ENCODE measurements at regions not wholly inside any gene's neighbourhood (a gene's known extent, or its start where the extent isn't known, plus 50 kb on each side); places are given as distances from the start of the nearest gene placed in this dataset.

DNA sequence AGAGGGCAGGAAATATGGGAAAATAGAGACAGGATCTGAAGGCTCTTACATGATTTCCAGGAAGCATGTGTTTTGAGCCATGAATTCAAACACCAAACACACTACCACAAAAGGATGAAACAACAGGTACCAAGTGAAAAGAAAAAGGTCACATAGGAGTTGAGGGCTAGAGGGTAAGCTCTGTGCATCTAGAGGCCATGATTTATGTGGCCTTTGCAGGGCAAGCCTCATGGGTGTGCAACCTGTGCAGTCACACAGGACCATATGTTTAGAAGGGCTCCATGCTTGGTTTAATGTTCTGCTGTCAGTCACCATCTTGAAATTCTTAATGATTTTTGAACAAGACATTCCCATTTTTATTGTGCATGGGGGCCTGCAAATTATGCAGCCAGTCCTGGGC lies 134.5 kb upstream of the CCDC68 start:
- no peak for DNase-seq (ENCODE audit: low read depth in 4 of 4, low spot score in 3 of 4)

DNA sequence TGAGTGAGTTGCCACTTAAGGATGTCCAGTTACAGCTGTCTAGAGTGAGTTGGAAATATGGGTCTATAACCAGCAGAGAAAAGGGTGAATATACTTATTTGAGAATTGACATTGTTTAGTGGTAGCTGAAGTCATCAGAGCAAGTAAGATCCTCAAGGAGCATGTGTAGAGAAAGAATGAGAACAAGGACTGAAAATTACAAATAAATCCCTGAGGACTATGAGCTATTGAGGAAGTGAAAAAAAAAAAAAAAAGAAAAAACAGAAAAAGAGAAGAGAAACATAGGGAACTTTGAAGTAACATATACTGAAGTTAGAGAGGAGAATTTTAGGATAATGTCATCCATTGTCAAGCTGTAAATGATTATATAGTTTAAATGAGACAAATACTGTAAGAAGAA lies 134.0 kb upstream of the CCDC68 start:
- DNase-seq (ENCODE audit: low read depth in 4 of 4, low spot score in 3 of 4): no peak

DNA sequence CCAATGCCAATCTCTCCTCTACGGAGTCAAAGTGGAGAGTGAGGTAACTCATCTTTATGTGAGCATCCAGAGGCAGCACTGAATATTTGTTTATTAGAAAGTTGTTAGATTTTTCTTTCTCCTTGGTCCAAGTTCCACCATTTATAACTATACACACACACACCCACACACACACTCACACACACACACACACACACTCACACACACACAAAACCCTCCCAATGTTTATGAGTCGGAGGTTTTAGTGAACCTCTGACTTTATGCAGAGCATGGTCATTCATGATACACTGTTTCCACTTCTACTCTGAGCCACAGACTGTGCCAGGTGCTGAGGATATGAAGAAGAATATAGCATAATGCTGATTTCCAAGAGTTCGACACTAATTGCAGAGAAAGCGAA lies 132.9 kb upstream of the CCDC68 start:
- DNase-seq (ENCODE audit: low read depth in 4 of 4, low spot score in 3 of 4): no peak

DNA sequence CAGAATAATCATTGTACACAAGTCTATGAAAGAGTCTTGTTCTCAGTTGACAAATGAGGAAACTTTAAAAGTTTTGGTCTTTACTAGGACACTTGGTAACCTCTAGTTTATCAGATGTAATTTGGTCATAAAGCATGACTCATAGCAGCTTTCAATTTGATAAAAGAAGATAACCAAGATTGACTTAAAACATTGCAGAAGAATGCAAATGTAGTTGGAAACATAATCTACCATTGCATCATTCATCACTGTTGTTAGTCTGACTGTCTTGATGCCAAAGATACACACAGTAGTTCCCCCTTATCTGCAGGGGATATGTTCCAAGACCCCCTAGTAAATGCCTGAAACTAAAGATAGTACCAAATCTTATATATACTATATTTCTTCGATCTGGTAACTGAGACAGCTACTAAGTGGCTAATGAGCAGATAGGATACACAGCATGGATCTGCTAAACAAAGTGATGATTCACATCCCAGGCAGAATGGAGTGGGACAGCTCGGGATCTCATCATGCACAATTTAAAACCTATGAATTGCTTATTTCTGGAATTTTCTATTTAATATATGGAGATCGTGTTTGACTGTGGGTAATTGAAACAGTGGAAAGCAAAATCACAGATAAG lies 131.4 kb upstream of the CCDC68 start:
- no peak for DNase-seq (ENCODE audit: low read depth in 4 of 4, low spot score in 3 of 4)

DNA sequence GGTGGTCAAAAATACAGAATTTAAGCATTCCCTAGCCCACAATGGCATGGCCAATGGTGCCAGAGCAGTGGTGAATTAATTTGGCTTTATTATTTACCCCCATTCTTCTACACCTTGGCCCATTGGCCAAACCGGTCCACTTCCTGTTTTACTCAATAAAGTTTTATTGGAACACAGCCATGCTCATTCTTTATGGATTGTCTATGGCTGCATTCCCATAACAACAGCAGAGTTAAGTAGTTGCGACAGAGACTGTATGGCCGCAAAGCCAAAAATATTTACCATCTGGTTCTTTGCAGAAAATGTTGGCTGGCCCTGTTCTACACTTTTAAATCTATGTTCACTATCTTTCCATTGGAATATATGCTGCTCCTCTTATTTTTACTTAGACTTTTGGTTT lies 130.3 kb upstream of the CCDC68 start:
- no peak for DNase-seq (ENCODE audit: low read depth in 4 of 4, low spot score in 3 of 4)

DNA sequence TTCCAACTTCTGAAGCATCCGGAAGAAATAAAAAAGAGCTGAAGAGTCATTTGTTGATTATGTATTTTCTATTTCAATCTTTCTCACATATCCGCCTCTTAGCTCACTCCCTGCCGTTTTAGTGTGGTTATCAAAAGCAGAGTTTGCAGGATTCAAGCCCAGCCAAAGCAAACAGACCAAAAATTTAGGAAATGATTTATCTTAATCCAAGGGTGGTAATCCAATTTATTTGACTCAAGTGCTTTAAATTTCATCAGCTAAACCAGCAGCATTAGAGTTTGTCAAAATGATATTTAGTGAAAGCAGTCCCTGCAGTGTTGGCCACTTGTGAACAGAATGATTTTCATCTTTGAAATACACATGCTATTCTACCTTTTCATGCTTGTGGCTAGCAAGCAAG lies 129.3 kb upstream of the CCDC68 start:
- DNase-seq (ENCODE audit: low read depth in 4 of 4, low spot score in 3 of 4): no peak

DNA sequence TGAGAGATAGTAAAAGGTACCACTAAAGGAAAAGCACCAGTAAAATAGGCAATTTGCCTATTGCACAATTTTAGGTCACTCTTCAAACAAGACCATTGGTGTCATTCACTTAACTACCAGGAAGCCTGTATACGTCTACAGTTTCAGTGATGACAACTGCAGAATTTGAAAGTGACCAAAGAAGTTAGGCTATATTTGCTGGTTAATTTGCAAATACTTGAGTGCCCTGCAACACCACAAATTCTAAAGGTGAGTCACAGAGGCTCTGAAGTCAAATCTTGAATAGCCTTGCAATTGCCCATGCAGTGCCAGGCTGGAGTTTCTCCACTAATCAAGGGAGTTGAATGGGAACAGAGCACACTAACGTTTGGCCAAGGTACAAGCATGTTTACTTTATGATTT lies 128.7 kb upstream of the CCDC68 start:
- DNase-seq (ENCODE audit: low read depth in 4 of 4, low spot score in 3 of 4): no peak

DNA sequence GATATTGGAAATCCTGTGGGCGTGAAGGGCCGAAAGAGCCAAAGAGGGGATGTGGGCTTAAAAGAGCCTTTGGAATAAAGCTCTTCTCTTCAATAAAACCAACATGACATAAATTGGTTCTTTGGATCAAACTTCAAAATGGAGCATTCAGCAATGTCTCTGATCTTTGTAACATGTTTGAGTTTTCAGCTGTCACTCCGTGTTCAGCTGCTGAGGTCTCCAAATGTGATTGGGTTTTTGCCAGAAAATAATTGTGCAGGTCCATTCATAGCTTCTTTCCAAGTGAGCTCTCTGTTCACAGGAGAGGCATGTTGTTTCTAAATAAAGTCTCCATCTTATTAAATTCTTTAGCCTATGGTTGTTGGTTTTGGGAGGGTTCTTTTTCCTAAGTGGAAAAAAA lies 127.6 kb upstream of the CCDC68 start:
- DNase-seq (ENCODE audit: low read depth in 4 of 4, low spot score in 3 of 4): no peak

DNA sequence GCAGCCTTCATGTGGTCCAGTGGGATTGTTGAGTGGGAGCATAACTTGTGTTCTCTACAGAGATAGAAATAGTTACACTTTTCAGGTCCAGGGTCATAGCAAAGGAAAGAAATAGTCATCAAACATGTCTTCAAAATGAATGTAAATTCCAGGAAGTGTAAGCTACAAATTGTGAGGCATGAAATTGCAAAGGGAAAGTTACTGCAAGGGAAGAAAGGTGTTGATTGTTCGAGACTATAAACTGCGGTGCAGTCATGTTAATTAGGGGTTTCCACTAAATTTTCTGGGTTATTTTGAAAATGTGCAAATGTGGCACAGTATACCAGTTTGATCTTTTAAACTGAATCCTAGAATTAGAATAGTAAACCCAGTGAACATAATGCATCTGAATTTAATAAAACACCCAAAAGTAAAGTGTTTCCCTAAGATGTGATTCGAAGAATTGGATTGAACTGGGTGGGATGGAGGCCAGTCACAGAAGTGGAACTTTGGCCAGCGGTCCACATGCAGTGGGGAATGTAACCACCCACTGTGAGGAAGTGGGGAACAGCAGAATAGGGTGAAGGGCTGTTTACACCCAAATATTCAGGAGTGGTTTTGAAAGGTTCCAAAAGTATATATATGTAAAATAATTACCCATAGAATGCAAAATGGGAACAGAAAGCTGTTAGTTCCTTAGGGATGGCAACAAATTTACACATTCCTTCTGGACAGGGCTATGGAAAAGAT lies 126.5 kb upstream of the CCDC68 start:
- no peak for DNase-seq (ENCODE audit: low read depth in 4 of 4, low spot score in 3 of 4)

DNA sequence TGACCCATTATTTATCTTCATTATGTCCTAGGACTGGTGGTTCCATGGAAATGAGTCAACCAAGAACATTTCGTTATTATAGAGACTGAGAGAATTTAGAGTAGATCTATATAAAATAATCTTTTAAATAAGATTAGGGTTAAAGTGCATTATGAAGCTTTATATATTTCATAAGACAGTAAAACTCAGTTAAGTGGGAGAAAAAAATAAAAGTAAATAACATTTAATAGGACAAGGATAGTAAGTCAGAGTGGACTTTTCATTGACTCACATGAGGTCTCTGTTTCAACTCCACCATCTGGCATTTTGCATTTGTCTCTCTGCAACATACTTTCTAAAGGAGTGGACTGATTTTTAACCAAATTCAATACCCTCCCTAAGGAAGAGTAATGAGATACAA lies 125.3 kb upstream of the CCDC68 start:
- no peak for DNase-seq (ENCODE audit: low read depth in 4 of 4, low spot score in 3 of 4)

DNA sequence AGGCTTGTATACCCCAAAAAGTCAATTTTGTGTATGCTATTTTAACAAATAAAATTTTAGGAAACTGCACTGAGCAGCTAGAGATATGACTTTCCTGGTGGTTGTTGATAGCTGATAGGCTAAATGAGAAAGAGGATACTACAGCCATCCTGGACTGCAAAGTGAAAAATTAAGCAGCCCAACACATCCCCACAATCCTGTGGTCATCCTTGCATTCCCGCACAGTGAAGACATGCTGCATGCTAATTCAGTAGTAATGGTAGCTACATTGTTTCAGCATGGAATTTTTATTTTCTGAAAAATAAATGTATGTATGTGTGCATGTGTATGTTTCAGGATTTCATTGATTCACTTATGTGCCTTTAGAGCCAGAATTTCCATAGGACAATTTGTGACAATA lies 124.2 kb upstream of the CCDC68 start:
- DNase-seq (ENCODE audit: low read depth in 4 of 4, low spot score in 3 of 4): no peak

DNA sequence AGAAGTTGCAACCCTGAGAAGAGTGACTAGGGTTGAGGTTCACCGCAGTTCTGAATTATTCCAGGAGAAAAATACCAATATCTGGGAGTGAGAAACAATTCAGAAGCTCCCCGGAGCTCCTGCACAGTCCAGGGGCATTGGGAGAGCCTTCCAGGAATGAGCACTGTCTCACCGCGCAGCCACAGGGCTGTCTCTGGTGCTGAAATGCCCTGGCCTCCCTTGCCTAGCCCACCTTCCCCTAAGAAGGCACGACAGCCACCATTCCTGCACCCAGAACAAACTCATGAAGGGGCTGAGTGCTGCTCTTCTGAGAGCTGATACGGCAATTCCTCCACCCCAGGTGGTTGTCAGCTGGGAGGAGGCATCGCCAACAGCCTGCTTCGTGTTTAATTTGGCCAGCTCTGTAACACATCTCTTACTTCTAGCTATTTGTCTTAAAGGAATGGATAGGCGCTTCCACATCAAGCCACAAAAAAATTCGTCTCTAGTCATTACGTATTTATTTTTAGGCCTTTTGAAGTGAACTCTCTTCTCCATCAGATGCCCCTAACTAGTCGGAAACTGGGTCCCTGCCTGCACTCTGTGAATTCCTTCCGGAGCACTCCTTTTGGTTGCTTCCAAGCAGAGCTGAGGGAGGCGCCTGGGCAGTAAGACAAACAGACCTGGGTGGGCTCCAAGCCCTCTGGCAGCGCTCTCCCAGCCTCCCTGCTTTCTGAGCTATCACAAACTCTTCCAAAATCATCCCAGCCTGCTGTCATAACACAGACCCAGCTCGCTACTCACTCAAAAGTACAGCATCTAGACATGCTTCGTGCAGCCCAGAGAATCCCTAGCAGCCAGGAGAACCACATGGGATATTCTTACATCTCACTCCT lies 120.5 kb upstream of the CCDC68 start:
- DNase-seq (ENCODE audit: low read depth in 4 of 4, low spot score in 3 of 4): no peak

DNA sequence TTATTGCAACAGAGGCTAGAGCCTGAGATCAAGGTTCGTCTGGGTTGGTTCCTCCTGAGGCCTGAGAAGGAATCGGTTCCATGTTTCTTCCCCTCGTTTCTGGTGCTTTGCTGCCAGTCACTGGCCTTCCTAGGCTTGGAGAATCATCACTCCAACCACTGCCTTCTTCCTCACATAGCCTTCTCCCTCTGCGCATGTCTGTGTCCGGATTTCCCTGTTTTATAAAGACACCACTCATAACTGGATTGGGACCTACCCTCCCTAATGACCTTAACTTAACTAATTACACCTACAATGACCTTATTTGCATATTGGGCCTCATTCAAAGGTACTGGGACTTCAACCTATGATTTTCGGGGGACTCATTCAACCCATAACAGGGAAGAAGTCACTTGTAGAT lies 119.8 kb upstream of the CCDC68 start:
- DNase-seq (ENCODE audit: low read depth in 4 of 4, low spot score in 3 of 4): no peak

DNA sequence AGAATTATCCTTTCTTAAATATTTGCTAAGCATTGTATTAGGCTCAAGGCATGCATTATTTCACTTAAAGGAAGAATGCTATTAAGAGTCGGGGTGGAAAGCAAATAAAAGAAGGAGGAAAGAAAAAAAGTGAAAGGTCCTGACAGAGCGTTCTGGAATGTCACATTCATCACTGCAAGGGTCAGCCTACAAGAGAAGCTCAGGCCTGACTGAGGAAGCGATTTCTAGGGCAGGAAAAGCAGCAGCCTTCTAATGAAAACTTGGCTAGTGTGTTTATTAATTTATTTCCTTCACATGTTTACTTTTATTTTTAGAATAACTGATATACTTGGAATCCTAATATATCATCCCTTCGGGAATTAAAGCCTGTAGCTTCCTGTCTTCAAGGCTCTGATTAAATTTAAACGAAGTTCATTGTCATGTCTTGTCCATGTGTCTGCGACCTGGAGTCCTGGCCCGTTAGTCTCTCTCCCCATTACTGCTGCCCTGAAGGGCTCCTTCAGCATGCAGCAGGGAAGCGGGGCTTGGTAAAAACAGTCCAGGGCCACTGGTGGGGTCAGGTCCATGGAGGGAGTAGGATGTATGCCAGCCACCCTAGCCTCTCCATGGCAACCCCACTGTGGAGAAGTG lies 119.2 kb upstream of the CCDC68 start:
- DNase-seq (ENCODE audit: low read depth in 4 of 4, low spot score in 3 of 4): peak in 1 of 4 donors; percentile 47

DNA sequence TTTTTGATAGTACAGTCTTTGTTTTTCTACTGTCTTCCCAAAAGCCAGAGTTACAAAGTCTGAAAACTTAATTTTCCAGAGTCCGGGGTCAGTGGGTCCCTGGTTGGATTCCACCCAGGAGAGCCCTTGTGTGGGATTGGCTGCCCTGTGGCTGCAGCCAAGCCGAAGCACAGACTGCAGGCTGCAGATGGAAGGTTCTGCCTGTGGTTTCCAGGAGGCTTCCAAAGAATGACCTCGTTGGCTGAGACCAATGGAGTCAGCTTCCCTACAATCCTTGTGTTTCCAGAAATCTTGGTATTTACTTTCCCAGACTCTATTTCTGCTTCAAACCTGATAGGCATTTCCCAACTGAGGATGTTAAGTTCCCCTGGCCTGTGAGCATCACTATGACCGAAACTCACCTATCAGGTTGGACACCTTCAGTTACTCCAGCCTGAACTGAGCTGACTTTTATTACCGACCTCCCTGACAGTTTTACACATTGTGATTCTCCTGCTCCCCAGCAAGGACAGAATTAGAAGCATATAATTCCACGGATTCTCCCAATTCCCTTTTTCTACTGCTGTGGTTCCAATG lies 117.5 kb upstream of the CCDC68 start:
- no peak for DNase-seq (ENCODE audit: low read depth in 4 of 4, low spot score in 3 of 4)

DNA sequence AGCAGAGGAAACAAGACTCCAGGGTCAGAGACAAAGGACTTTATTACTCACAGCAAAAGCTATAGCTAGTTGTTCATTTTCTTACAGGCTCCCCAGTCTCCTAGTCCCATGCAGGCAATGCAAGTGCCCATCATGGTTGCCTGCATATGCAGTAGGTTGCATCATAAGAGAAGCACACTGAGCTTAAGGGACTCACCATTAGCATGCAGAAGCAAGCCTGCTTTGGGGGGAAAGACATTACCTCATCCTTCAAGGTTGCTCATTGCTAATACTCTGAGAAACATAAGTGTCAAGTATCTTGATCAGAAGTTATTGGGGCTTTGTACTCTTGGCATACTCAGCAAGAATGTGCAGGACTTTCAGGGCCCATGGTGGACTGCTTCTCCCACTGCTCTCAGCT lies 114.6 kb upstream of the CCDC68 start:
- DNase-seq (ENCODE audit: low read depth in 4 of 4, low spot score in 3 of 4): no peak

DNA sequence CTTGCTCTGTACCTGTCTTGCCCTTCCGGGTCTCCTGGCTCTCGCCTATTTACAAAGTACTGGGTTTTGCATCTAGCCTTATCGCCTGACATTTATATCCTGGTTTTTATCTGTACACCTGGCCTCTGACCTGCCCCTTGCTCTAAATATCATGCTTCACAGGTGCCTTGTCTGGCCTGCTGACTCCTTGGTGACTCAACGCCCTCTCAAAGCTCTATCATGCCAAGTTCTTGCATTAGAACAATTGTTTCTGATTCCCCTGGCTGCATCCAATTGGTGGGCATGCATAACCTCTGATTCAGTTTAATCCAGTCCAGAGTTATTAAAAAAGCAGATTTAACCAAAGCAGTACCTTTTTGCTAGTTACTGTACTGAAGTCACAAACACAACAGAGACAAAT lies 113.9 kb upstream of the CCDC68 start:
- DNase-seq (ENCODE audit: low read depth in 4 of 4, low spot score in 3 of 4): no peak

DNA sequence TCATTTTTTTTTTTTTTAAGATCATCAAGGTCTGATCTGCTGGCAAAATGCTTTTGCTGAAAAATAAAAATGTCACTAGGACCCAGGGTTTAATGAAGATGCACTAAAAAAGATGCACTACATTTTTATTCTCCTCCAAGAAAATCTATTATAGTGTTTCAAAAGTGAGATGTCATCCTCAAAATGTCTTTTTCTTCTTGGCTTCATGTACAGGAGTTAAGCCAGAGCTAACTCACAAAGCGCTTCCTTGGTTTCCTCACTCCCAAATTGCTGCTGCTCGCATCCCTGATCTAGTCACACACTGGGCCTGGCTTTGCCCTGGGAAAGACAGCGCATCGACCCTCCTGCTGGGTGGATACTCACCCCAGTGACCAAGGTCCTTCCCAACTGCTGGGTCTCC lies 113.4 kb upstream of the CCDC68 start:
- DNase-seq (ENCODE audit: low read depth in 4 of 4, low spot score in 3 of 4): no peak

DNA sequence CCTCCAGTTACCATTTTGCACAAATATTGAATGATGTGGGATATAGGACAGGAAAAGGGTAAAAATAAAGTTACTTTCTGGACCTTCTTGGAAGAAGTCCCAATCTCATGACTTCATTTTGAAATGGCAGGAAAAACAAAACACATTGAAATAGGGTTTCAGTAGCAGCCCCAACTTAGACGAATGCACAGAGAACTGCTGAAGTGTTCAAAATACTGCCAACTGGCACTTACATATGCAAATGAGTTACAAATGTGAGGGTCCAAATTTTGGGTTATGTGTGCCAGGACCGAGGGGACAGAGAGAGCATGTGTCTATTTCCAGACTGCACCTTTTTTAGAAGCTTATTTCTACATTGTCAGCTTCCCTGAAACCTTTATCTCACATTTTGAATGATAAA lies 112.9 kb upstream of the CCDC68 start:
- no peak for DNase-seq (ENCODE audit: low read depth in 4 of 4, low spot score in 3 of 4)

DNA sequence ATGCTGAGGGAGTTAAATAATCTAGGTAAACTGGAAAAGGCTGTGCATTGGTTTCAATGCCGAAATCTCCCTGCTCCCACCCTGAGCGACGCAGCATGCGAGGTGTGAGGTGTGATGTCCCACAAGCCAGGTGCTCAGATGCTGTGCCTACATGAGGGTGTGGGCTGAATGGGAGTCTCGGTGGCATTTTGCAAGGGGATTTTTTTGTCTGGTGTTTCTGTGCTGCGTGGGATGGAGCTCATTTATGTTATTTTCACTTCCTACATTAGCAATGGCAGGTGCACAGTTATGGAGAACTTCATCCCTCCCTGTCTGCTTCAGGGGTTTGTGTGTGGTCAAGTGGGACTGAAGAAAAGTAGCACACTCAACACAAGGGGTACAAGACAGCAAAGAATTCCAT lies 110.2 kb upstream of the CCDC68 start:
- no peak for DNase-seq (ENCODE audit: low read depth in 4 of 4, low spot score in 3 of 4)

DNA sequence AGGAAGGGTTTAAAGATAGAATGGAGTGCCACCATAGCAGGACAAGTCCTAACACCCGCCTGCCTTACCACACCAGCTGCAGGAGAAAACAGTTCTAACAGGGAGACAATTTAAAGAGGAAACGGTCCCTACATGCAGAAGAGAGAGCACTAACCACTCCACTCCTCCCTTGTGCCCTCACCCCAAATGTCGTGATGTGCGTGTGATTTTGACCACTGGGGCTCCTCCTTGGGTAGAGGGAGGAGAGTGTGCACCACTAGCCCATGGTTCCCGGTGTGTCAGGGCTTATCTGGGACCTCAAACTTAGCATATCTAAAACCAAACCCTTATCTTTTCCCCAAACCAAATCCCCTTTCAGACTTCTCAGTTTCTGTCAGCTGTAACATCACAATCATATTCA lies 105.5 kb upstream of the CCDC68 start:
- DNase-seq (ENCODE audit: low read depth in 4 of 4, low spot score in 3 of 4): no peak
